ENCODE measurements at regions not wholly inside any gene's neighbourhood (a gene's known extent, or its start where the extent isn't known, plus 50 kb on each side); places are given as distances from the start of the nearest gene placed in this dataset.

GRCh38 chr18:27493182-27493581 is 308.1 kb upstream of the CHST9 start:
- TF ChIP-seq CTCF (IDR thresholded peaks at IDR 0.05 in 8 of 11, conservative IDR thresholded peaks at IDR 0.05 in 3 of 11) (no peak), POLR2AphosphoS5 (IDR thresholded peaks at IDR 0.05) (no peak), POLR2A (IDR thresholded peaks at IDR 0.05) (no peak)

Data from spleen (tissue), 7 donors.